Loucy (cell line): ENCODE measurements at regions not wholly inside any gene's neighbourhood (a gene's known extent, or its start where the extent isn't known, plus 50 kb on each side); places are given as distances from the start of the nearest gene placed in this dataset.

Source experiments
- CTCF ChIP-seq: fragments of 200-600 bp; sonication (generic); conservative IDR thresholded peaks from 2 replicates; pipeline ENCODE4 v1.5.1; 2014; ENCODE audit warnings: mild to moderate bottlenecking, antibody characterized with exemption, low read length
- EZH2phosphoT487 ChIP-seq: fragments of 200-600 bp; IDR thresholded peaks from 2 replicates; pipeline ENCODE4 v1.6.1; 2018; ENCODE audit warnings: antibody characterized with exemption, mild to moderate bottlenecking, moderate library complexity, borderline replicate concordance

- TF ChIP-seq CTCF (no peak), EZH2phosphoT487 (no peak)
These were observed 106.4 kb upstream of the TARDBP start for GRCh38 chr1:10905841-10906655.
